ENCODE measurements at regions not wholly inside any gene's neighbourhood (a gene's known extent, or its start where the extent isn't known, plus 50 kb on each side); places are given as distances from the start of the nearest gene placed in this dataset.

DNA sequence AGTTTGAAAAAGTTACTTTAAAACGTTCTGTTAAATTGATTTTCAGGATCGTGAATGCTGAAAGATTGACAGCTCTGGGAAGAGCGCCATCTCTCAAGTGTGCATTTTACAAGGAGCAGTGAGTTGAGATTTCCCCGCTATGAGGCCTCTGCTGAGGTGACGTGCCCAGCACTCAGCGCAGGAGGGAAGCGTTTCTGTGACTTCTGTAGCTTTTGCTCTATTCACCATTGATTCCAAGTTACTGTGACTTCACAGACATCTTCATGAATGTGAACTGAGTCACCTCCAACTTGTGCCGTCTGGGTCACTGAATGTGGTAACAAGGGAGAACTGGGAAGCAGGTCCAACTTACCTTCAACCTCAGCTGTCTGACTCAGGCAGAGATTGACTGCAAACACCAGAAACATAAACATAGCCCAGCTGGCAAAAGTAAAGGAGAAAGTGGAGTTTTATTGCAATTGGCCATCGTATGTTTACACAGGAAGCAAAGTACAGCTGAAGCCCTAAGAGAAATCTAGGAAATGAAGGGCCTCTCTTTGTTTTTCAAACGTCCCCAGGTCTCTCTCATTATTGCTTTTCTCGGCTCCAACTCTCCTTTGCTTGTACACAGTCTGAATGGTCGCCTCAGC lies 428.8 kb upstream of the CLINT1 start:
- ChIA-PET CTCF (ENCODE audit: unreplicated experiment) (no interaction called here), POLR2A (interaction anchor here (0.6 to 0.9 kb wide), 4 partner anchors 44 to 218 kb away, joined by 3 to 4 read pairs (median 3); no protein-coding TSS in a partner anchor)
- Histone ChIP-seq H3K9me2 (ENCODE audit: insufficient read depth, low read length) (no peaks in the 10 kb centered on the region), H4K20me1 (ENCODE audit: insufficient read depth, low read length) (no peaks in the 10 kb centered on the region), H3K36me3 (ENCODE audit: insufficient read depth, low read length) (no peaks in the 10 kb centered on the region), H3K4me3 (ENCODE audit: low read depth, low read length, poor library complexity, severe bottlenecking) (no peak overlapping the region), H3K27ac (ENCODE audit: low read depth, low read length, poor library complexity, severe bottlenecking) (no peak overlapping the region), H2AFZ (ENCODE audit: low read length) (0 out of 2 replicates have a peak overlapping the region, but pooled peaks have one; percentile 15), H3K9me3 (ENCODE audit: low read length) (peaks cover under 1% of the 10 kb centered on the region; the same call in 1 of the 2 replicates), H3K79me2 (ENCODE audit: insufficient read depth, low read depth, low read length) (no peaks in the 10 kb centered on the region), H3K4me1 (ENCODE audit: insufficient read depth, low read length, poor library complexity, severe bottlenecking) (peaks cover 22% of the 10 kb centered on the region), H3K4me2 (ENCODE audit: low read length) (no peak overlapping the region)
- no TSS peak for BruUV-seq (replicated peaks)
- intact Hi-C loops (cut with micrococcal nuclease; ENCODE audit: unreplicated experiment): loop anchor here (10.0 kb wide), 1 partner anchor 467 kb away; no protein-coding TSS in a partner anchor
- no peak for DNase-seq (ENCODE audit: low spot score)
- TF ChIP-seq, protein P1, sequence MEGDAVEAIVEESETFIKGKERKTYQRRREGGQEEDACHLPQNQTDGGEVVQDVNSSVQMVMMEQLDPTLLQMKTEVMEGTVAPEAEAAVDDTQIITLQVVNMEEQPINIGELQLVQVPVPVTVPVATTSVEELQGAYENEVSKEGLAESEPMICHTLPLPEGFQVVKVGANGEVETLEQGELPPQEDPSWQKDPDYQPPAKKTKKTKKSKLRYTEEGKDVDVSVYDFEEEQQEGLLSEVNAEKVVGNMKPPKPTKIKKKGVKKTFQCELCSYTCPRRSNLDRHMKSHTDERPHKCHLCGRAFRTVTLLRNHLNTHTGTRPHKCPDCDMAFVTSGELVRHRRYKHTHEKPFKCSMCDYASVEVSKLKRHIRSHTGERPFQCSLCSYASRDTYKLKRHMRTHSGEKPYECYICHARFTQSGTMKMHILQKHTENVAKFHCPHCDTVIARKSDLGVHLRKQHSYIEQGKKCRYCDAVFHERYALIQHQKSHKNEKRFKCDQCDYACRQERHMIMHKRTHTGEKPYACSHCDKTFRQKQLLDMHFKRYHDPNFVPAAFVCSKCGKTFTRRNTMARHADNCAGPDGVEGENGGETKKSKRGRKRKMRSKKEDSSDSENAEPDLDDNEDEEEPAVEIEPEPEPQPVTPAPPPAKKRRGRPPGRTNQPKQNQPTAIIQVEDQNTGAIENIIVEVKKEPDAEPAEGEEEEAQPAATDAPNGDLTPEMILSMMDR (conservative IDR thresholded peaks at IDR 0.05; ENCODE audit: low read length): no peak
- TF ChIP-seq EZH2phosphoT487 (IDR thresholded peaks at IDR 0.05; ENCODE audit: borderline replicate concordance, low read depth, low read length): no peak

DNA sequence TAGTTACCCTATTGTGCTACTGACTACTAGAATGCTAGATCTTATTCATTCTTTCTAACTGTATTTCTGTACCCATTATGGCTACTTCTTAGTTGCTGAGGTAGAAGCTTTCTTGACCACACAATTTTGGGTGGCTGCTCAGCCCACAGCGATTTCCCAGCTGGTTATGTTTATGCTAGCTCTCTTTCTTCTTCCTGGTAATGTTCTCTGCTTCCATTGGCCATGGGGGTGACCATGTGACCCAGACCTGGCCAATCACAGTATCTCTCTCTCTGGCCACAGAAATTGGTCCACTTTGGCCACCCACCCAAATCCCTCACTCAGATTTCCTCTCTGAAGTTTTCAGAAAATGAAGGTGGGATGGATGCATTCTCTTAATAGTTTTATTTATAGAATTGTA lies 427.9 kb upstream of the CLINT1 start:
- Histone ChIP-seq H3K4me1 (ENCODE audit: insufficient read depth, low read length, poor library complexity, severe bottlenecking) (peaks cover 32% of the 10 kb centered on the region), H3K4me3 (ENCODE audit: low read depth, low read length, poor library complexity, severe bottlenecking) (no peak overlapping the region), H4K20me1 (ENCODE audit: insufficient read depth, low read length) (no peaks in the 10 kb centered on the region), H3K9me2 (ENCODE audit: insufficient read depth, low read length) (no peaks in the 10 kb centered on the region), H3K27ac (ENCODE audit: low read depth, low read length, poor library complexity, severe bottlenecking) (no peak overlapping the region), H3K9me3 (ENCODE audit: low read length) (peaks cover 8% of the 10 kb centered on the region; the same call in 1 of the 2 replicates), H3K36me3 (ENCODE audit: insufficient read depth, low read length) (peaks cover 5% of the 10 kb centered on the region; the same call in 1 of the 2 replicates), H3K79me2 (ENCODE audit: insufficient read depth, low read depth, low read length) (no peaks in the 10 kb centered on the region), H3K4me2 (ENCODE audit: low read length) (no peak overlapping the region), H2AFZ (ENCODE audit: low read length) (no peak overlapping the region)
- ChIA-PET POLR2A (interaction anchor here (0.9 to 1.9 kb wide), 6 partner anchors 9 to 226 kb away, joined by 3 to 6 read pairs (median 4); no protein-coding TSS in a partner anchor), CTCF (ENCODE audit: unreplicated experiment) (interaction anchor here (0.6 kb wide), 1 partner anchor 213 kb away, joined by 3 read pairs; no protein-coding TSS in a partner anchor)
- no peak for DNase-seq (ENCODE audit: low spot score)
- no peak for TF ChIP-seq EZH2phosphoT487 (IDR thresholded peaks at IDR 0.05; ENCODE audit: borderline replicate concordance, low read depth, low read length)
- TF ChIP-seq, protein P1 (conservative IDR thresholded peaks at IDR 0.05; ENCODE audit: low read length): no peak
- BruUV-seq (replicated peaks): no TSS peak
- intact Hi-C loops (cut with micrococcal nuclease; ENCODE audit: unreplicated experiment): loop anchor here (10.0 kb wide), 1 partner anchor 468 kb away; no protein-coding TSS in a partner anchor

DNA sequence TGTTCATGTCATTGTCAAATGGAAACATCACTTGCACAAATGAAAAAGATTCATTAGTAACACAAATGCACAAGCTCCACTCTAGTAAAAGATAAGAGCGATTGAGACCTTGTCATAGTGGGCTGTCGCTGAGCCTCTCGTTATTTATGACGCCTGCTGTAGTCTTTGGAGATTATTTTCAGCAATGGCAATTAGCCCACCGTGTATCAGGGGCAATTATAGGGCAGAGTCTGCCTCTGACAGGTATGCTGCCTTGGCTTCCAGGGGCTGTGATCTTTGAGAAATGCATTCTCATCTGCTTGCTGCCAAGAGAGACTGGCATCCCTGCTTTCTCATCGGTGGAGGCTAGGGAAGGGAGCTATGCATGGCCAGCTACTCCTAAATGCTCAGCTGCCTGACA lies 426.8 kb upstream of the CLINT1 start:
- CTCF ChIA-PET (ENCODE audit: unreplicated experiment): no interaction called here

More for the DNA sequence above, 426.8 kb upstream of the CLINT1 start:
- intact Hi-C loops (cut with micrococcal nuclease; ENCODE audit: unreplicated experiment): loop anchor here (10.0 kb wide), 1 partner anchor 469 kb away; no protein-coding TSS in a partner anchor
- no peak for DNase-seq (ENCODE audit: low spot score)
- no peak for TF ChIP-seq EZH2phosphoT487 (IDR thresholded peaks at IDR 0.05; ENCODE audit: borderline replicate concordance, low read depth, low read length)
- H2AFZ ChIP-seq (ENCODE audit: low read length): no peak overlapping the region
- peaks cover 19% of the 10 kb centered on the region; the same call in 1 of the 2 replicates for H3K9me3 ChIP-seq (ENCODE audit: low read length)
- H3K9me2 ChIP-seq (ENCODE audit: insufficient read depth, low read length): no peaks in the 10 kb centered on the region
- no peaks in the 10 kb centered on the region for H3K79me2 ChIP-seq (ENCODE audit: insufficient read depth, low read depth, low read length)
- no peak overlapping the region for H3K4me2 ChIP-seq (ENCODE audit: low read length)
- POLR2A ChIA-PET: interaction anchor here (0.5 to 1.9 kb wide), 14 partner anchors 8 to 695 kb away, joined by 3 to 6 read pairs (median 3); no protein-coding TSS in a partner anchor
- H3K4me1 ChIP-seq (ENCODE audit: insufficient read depth, low read length, poor library complexity, severe bottlenecking): peaks cover 32% of the 10 kb centered on the region
- BruUV-seq (replicated peaks): no TSS peak
- H3K27ac ChIP-seq (ENCODE audit: low read depth, low read length, poor library complexity, severe bottlenecking): no peak overlapping the region
- no peak overlapping the region for H3K4me3 ChIP-seq (ENCODE audit: low read depth, low read length, poor library complexity, severe bottlenecking)
- peaks cover 13% of the 10 kb centered on the region; the same call in 1 of the 2 replicates for H3K36me3 ChIP-seq (ENCODE audit: insufficient read depth, low read length)
- no peaks in the 10 kb centered on the region for H4K20me1 ChIP-seq (ENCODE audit: insufficient read depth, low read length)
